GM23338 (cell line): ENCODE measurements at regions not wholly inside any gene's neighbourhood (a gene's known extent, or its start where the extent isn't known, plus 50 kb on each side); places are given as distances from the start of the nearest gene placed in this dataset.

Source experiments
- CREB1 ChIP-seq: fragments of 250-450 bp; sonication (Bioruptor Pico); IDR thresholded peaks from 2 replicates; pipeline ENCODE4 v1.5.0; 2020; ENCODE audit warnings: low read depth, mild to moderate bottlenecking, moderate library complexity
- EZH2 ChIP-seq: fragments of 200-600 bp; sonication (generic); IDR thresholded peaks from one replicate; pipeline ENCODE4 v1.8.0; 2017; ENCODE audit warnings: antibody characterized with exemption, mild to moderate bottlenecking, low read depth; ENCODE audit not compliant: unreplicated experiment
- EZH2phosphoT487 ChIP-seq: fragments of 200-600 bp; sonication (generic); IDR thresholded peaks from one replicate; pipeline ENCODE4 v1.8.1; 2018; ENCODE audit warnings: antibody characterized with exemption; ENCODE audit not compliant: unreplicated experiment
- POLR2AphosphoS5 ChIP-seq: IDR thresholded peaks from 2 replicates; pipeline ENCODE4 v1.6.1; 2016; ENCODE audit warnings: antibody characterized with exemption, low read depth
- TF ChIP-seq, protein P1 (sequence below), 2 experiments: fragments of 200-600 bp in 1 of 2; sonication (generic) in 1 of 2; conservative IDR thresholded peaks; 2 replicates each; pipeline versions ENCODE4 v1.5.1 to v1.6.1; 2016 to 2017; ENCODE audit warnings: antibody characterized with exemption in 2 of 2, low read depth in 2 of 2, mild to moderate bottlenecking in 2 of 2, moderate library complexity in 1 of 2

DNA sequence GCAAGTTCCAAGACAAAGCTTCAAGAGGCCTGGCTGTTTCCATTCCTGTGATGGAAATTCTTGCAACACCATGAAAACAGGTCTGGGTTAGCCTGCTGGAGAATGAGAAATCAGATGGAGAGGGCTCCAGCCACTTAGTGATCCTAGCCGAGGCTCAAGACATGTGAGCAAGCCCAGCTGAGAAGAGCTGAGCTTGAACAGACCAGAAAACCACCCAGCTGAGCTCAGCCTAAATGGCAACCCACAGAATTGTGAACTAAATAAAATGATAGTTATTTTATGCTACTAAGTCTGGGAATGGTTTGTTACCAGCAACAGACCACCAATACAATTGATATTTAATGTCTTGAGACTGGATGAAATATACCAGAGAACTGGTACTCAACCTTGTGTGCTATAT is 494.5 kb downstream of the RMST start:
- TF ChIP-seq, protein P1, sequence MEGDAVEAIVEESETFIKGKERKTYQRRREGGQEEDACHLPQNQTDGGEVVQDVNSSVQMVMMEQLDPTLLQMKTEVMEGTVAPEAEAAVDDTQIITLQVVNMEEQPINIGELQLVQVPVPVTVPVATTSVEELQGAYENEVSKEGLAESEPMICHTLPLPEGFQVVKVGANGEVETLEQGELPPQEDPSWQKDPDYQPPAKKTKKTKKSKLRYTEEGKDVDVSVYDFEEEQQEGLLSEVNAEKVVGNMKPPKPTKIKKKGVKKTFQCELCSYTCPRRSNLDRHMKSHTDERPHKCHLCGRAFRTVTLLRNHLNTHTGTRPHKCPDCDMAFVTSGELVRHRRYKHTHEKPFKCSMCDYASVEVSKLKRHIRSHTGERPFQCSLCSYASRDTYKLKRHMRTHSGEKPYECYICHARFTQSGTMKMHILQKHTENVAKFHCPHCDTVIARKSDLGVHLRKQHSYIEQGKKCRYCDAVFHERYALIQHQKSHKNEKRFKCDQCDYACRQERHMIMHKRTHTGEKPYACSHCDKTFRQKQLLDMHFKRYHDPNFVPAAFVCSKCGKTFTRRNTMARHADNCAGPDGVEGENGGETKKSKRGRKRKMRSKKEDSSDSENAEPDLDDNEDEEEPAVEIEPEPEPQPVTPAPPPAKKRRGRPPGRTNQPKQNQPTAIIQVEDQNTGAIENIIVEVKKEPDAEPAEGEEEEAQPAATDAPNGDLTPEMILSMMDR (conservative IDR thresholded peaks at IDR 0.05; ENCODE audit: low read depth in 2 of 2) = no peak
- TF ChIP-seq POLR2AphosphoS5 (no peak), CREB1 (no peak), EZH2 (no peak), EZH2phosphoT487 (no peak)
